ENCODE measurements at regions not wholly inside any gene's neighbourhood (a gene's known extent, or its start where the extent isn't known, plus 50 kb on each side); places are given as distances from the start of the nearest gene placed in this dataset.

GRCh38 chr6:166784691-166785090 lies 157.6 kb upstream of the RPS6KA2 start:
- H3K18ac ChIP-seq (ENCODE audit: low read depth in 1 of 2, low read length in 2 of 2): no peak overlapping the region
- no peaks in the 10 kb centered on the region for H3K9me3 ChIP-seq (ENCODE audit: control insufficient read depth, low read length)
- H3K4me2 ChIP-seq (ENCODE audit: low read length, poor library complexity, severe bottlenecking): no peak overlapping the region
- no peak overlapping the region for H3K4me3 ChIP-seq (ENCODE audit: insufficient read depth in 1 of 2, low read depth in 1 of 2, low read length in 2 of 2)
- WGBS: 65% methylated on average over 7 of the region's 7 CpGs
- no peak overlapping the region for H2AK5ac ChIP-seq (ENCODE audit: low read length, severe bottlenecking)
- H3K4me1 ChIP-seq (ENCODE audit: control insufficient read depth, insufficient read depth, low read depth, low read length): no peaks in the 10 kb centered on the region
- H3K79me1 ChIP-seq (replicated peaks; ENCODE audit: low read length, poor library complexity, severe bottlenecking): no peaks in the 10 kb centered on the region
- no peaks in the 10 kb centered on the region for H3K27me3 ChIP-seq (ENCODE audit: control insufficient read depth in 1 of 2, insufficient read depth in 1 of 2, low read length in 2 of 2)
- H2BK5ac ChIP-seq (ENCODE audit: low read depth, low read length, poor library complexity, severe bottlenecking): no peak overlapping the region
- H4K8ac ChIP-seq (ENCODE audit: low read length): no peak overlapping the region
- H2AFZ ChIP-seq (ENCODE audit: low read depth, low read length): no peak overlapping the region
- DNase-seq: no peak
- H4K91ac ChIP-seq (ENCODE audit: low read length): no peak overlapping the region
- no peaks in the 10 kb centered on the region for H3K36me3 ChIP-seq (ENCODE audit: control insufficient read depth in 1 of 2, insufficient read depth in 2 of 2, low read depth in 1 of 2, low read length in 2 of 2)
- no peak overlapping the region for H3K23ac ChIP-seq (ENCODE audit: low read length in 2 of 2)
- no peak overlapping the region for H2BK12ac ChIP-seq (ENCODE audit: low read length in 2 of 2)
- H2BK15ac ChIP-seq (ENCODE audit: low read depth, poor library complexity, severe bottlenecking): no peak overlapping the region
- no peak overlapping the region for H3K9ac ChIP-seq (ENCODE audit: low read length)
- no peak overlapping the region for H3K14ac ChIP-seq (ENCODE audit: low read length in 2 of 2)
- H3K4ac ChIP-seq (ENCODE audit: low read depth in 1 of 2, low read length in 2 of 2): no peak overlapping the region
- H3K27ac ChIP-seq (ENCODE audit: low read length, poor library complexity, severe bottlenecking): no peak overlapping the region
- no peak overlapping the region for H2BK120ac ChIP-seq (ENCODE audit: low read depth, low read length)

GRCh38 chr6:166782520-166782919 lies 155.5 kb upstream of the RPS6KA2 start:
- 83% methylated on average over 10 of the region's 10 CpGs for WGBS
- Histone ChIP-seq H2BK15ac (ENCODE audit: low read depth, poor library complexity, severe bottlenecking) (no peak overlapping the region), H3K27ac (ENCODE audit: low read length, poor library complexity, severe bottlenecking) (no peak overlapping the region), H4K91ac (ENCODE audit: low read length) (no peak overlapping the region), H4K8ac (ENCODE audit: low read length) (no peak overlapping the region), H3K23ac (ENCODE audit: low read length in 2 of 2) (no peak overlapping the region), H3K27me3 (ENCODE audit: control insufficient read depth in 1 of 2, insufficient read depth in 1 of 2, low read length in 2 of 2) (peaks cover 0 to 5% of the 10 kb centered on the region in 2 experiments), H3K4me3 (ENCODE audit: insufficient read depth in 1 of 2, low read depth in 1 of 2, low read length in 2 of 2) (no peak overlapping the region), H3K4me1 (ENCODE audit: control insufficient read depth, insufficient read depth, low read depth, low read length) (no peaks in the 10 kb centered on the region), H2BK5ac (ENCODE audit: low read depth, low read length, poor library complexity, severe bottlenecking) (no peak overlapping the region), H3K9ac (ENCODE audit: low read length) (no peak overlapping the region), H3K18ac (ENCODE audit: low read depth in 1 of 2, low read length in 2 of 2) (no peak overlapping the region), H2AK5ac (ENCODE audit: low read length, severe bottlenecking) (no peak overlapping the region), H2AFZ (ENCODE audit: low read depth, low read length) (no peak overlapping the region), H3K79me1 (replicated peaks; ENCODE audit: low read length, poor library complexity, severe bottlenecking) (no peaks in the 10 kb centered on the region), H3K4me2 (ENCODE audit: low read length, poor library complexity, severe bottlenecking) (no peak overlapping the region), H3K4ac (ENCODE audit: low read depth in 1 of 2, low read length in 2 of 2) (no peak overlapping the region), H3K14ac (ENCODE audit: low read length in 2 of 2) (no peak overlapping the region), H2BK120ac (ENCODE audit: low read depth, low read length) (no peak overlapping the region), H2BK12ac (ENCODE audit: low read length in 2 of 2) (no peak overlapping the region), H3K9me3 (ENCODE audit: control insufficient read depth, low read length) (no peaks in the 10 kb centered on the region), H3K36me3 (ENCODE audit: control insufficient read depth in 1 of 2, insufficient read depth in 2 of 2, low read depth in 1 of 2, low read length in 2 of 2) (no peaks in the 10 kb centered on the region)
- DNase-seq: no peak

GRCh38 chr6:166781331-166781730 lies 154.3 kb upstream of the RPS6KA2 start:
- Histone ChIP-seq H3K18ac (ENCODE audit: low read depth in 1 of 2, low read length in 2 of 2) (no peak overlapping the region), H3K27me3 (ENCODE audit: control insufficient read depth in 1 of 2, insufficient read depth in 1 of 2, low read length in 2 of 2) (peaks cover 4 to 15% of the 10 kb centered on the region in 2 experiments), H3K4me2 (ENCODE audit: low read length, poor library complexity, severe bottlenecking) (no peak overlapping the region), H4K8ac (ENCODE audit: low read length) (no peak overlapping the region), H4K91ac (ENCODE audit: low read length) (no peak overlapping the region), H3K23ac (ENCODE audit: low read length in 2 of 2) (no peak overlapping the region), H3K79me1 (replicated peaks; ENCODE audit: low read length, poor library complexity, severe bottlenecking) (no peaks in the 10 kb centered on the region), H3K36me3 (ENCODE audit: control insufficient read depth in 1 of 2, insufficient read depth in 2 of 2, low read depth in 1 of 2, low read length in 2 of 2) (no peaks in the 10 kb centered on the region), H3K4ac (ENCODE audit: low read depth in 1 of 2, low read length in 2 of 2) (no peak overlapping the region), H2BK5ac (ENCODE audit: low read depth, low read length, poor library complexity, severe bottlenecking) (no peak overlapping the region), H3K9me3 (ENCODE audit: control insufficient read depth, low read length) (no peaks in the 10 kb centered on the region), H2BK120ac (ENCODE audit: low read depth, low read length) (no peak overlapping the region), H3K4me1 (ENCODE audit: control insufficient read depth, insufficient read depth, low read depth, low read length) (no peaks in the 10 kb centered on the region), H2AK5ac (ENCODE audit: low read length, severe bottlenecking) (no peak overlapping the region), H2AFZ (ENCODE audit: low read depth, low read length) (no peak overlapping the region), H3K27ac (ENCODE audit: low read length, poor library complexity, severe bottlenecking) (no peak overlapping the region), H3K4me3 (ENCODE audit: insufficient read depth in 1 of 2, low read depth in 1 of 2, low read length in 2 of 2) (no peak overlapping the region), H3K14ac (ENCODE audit: low read length in 2 of 2) (no peak overlapping the region), H2BK12ac (ENCODE audit: low read length in 2 of 2) (no peak overlapping the region), H3K9ac (ENCODE audit: low read length) (no peak overlapping the region), H2BK15ac (ENCODE audit: low read depth, poor library complexity, severe bottlenecking) (no peak overlapping the region)
- 71% methylated on average over 6 of the region's 6 CpGs for WGBS
- no peak for DNase-seq

DNA sequence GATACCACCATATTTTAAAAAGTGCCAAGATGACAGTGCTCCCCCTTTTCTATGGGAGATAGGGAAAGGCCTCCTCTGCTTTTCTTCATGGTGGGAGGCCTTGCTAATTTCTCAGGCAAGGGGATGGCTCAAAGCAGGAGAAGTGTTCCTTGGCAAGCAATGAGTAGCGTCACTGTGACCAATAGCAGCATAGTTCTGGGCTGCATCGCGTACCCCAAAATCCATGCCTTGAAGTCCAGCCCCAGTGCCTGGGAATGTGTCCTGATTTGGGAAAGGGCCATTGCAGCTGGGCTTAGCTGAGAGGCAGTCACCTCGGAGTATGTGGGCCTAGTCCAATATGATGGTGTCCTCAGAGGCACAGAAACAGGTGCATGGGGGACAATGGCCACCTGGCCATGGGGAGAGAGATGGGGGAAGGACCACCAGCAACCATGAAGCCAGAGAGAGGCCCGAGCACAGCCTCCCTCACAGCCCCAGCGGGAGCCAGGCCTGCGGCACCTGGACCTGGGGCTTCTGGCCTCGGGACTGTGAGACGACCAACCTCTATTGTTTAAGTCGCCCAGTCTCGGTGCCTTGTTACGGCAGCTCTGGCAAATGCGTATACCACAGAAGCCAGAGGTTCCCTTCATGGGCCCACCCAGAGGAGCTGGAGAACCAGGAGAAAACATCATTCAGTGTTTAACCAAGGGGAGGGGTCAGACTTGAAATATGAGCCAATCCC lies 153.1 kb upstream of the RPS6KA2 start:
- Histone ChIP-seq H3K4me1 (ENCODE audit: control insufficient read depth, insufficient read depth, low read depth, low read length) (no peaks in the 10 kb centered on the region), H2AK5ac (ENCODE audit: low read length, severe bottlenecking) (no peak overlapping the region), H3K4ac (ENCODE audit: low read depth in 1 of 2, low read length in 2 of 2) (no peak overlapping the region), H4K8ac (ENCODE audit: low read length) (no peak overlapping the region), H3K14ac (ENCODE audit: low read length in 2 of 2) (no peak overlapping the region), H3K79me1 (replicated peaks; ENCODE audit: low read length, poor library complexity, severe bottlenecking) (no peaks in the 10 kb centered on the region), H2BK15ac (ENCODE audit: low read depth, poor library complexity, severe bottlenecking) (no peak overlapping the region), H3K4me2 (ENCODE audit: low read length, poor library complexity, severe bottlenecking) (no peak overlapping the region), H2BK5ac (ENCODE audit: low read depth, low read length, poor library complexity, severe bottlenecking) (no peak overlapping the region), H4K91ac (ENCODE audit: low read length) (no peak overlapping the region), H3K9ac (ENCODE audit: low read length) (no peak overlapping the region), H2BK12ac (ENCODE audit: low read length in 2 of 2) (no peak overlapping the region), H3K36me3 (ENCODE audit: control insufficient read depth in 1 of 2, insufficient read depth in 2 of 2, low read depth in 1 of 2, low read length in 2 of 2) (no peaks in the 10 kb centered on the region), H3K4me3 (ENCODE audit: insufficient read depth in 1 of 2, low read depth in 1 of 2, low read length in 2 of 2) (no peak overlapping the region), H3K27me3 (ENCODE audit: control insufficient read depth in 1 of 2, insufficient read depth in 1 of 2, low read length in 2 of 2) (peaks cover 4 to 25% of the 10 kb centered on the region in 2 experiments), H3K23ac (ENCODE audit: low read length in 2 of 2) (no peak overlapping the region), H3K27ac (ENCODE audit: low read length, poor library complexity, severe bottlenecking) (no peak overlapping the region), H2BK120ac (ENCODE audit: low read depth, low read length) (no peak overlapping the region), H2AFZ (ENCODE audit: low read depth, low read length) (no peak overlapping the region), H3K18ac (ENCODE audit: low read depth in 1 of 2, low read length in 2 of 2) (no peak overlapping the region), H3K9me3 (ENCODE audit: control insufficient read depth, low read length) (no peaks in the 10 kb centered on the region)
- WGBS: 86% methylated on average over 13 of the region's 13 CpGs
- DNase-seq: no peak

Data from mesenchymal stem cell (in vitro differentiated cells and primary cell).